NCI-H2171 treated with DMSO at 0.1 percent for 48 hours (cell line): ENCODE measurements at regions not wholly inside any gene's neighbourhood (a gene's known extent, or its start where the extent isn't known, plus 50 kb on each side); places are given as distances from the start of the nearest gene placed in this dataset.

Experiments
- DNase-seq: peaks from one replicate; lab custom pipeline; 2025; lab: John Stamatoyannopoulos, UW

- DNase-seq: peak; percentile 44
These were observed 85.3 kb upstream of the FYN start for GRCh38 chr6:111958534-111958933.

DNA sequence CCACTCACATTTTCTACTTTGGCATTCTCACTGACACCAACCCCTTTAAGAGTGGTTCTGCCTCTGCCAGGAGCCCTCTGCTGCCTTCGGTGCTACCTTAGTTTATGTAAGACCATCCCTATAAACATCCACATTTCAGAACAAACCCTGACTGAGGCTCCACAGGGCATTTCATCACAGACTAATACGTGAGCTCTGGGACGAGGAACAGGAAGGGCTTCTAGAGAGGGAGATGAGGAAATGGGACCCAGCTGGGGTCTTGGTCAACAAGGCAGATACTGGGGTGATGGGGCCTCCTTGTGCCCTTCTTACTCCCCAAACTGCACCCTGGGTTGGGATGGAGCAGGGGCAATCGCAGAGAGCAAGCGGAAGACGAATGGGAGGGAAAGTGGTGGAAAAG is 86.5 kb upstream of the FYN start:
- DNase-seq: no peak

DNA sequence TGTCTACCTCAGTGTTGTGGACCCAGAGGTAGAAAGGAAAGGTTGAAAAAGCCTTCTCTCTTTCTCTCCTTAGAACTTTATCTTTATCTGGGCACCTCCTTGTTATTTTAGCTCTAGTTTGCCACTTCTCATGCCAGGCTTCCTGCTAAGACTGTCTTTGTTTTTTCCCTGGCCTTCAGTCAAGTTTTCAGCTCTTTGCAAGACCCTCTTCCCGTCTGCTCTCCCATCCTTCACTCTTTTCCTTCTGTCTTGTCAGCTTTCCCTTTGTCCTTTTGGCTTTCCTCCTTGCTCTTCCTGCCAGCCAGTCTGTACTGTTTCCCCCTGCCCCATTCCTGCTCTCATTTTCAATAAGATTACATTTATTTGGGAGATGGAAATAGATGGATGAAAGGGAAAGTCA is 86.8 kb upstream of the CCN6 start:
- DNase-seq: no peak

DNA sequence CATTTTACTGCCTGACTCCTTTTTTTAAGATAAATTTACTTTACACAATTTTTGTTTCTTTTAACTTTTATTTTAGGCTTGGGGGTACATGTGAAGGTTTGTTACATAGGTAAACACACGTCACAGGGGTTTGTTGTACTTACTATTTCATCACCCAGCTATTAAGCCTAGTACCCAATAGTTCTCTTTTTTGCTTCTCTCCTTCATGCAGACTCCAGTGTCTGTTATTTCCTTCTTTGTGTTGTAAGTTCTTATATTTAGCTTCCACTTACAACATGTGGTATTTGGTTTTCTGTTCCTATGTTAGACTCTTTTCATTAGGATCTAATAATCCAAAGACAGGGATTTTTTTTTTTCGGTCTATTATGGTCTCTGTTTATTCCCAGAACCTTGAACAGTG is 83.5 kb upstream of the CCN6 start:
- no peak for DNase-seq

DNA sequence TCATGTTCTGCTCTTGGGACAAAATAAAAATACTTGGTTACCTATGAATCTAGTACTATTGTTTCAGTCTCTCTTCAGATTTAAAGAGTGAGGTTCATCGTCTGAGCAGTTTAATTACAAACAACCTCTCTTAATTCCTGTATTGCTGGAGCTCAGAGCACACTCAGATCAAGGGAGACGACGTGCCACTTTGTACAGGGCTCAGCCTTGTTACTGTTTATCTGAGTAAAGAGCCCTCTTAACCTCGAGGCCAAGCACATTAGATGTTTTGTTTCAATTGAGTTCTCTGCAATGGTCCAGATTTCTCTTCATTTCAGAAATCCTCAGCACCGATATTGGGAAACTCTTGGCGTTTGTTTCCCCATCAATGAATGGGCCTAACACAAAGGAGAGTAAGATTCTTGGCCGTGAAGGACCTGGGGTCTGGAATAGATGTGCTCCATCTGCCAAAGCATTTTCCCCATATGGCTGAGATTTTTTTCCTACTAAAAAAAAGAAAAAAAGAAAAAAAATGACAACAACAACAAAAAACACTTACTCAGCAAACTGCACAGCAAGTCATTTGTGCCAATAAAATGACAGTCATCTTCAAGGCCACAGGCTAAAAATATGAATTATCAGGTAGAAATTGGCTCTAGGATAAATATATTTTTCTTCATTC is 82.6 kb upstream of the CCN6 start:
- DNase-seq: peak; percentile 90

- DNase-seq: no peak
These were observed 81.9 kb upstream of the CCN6 start for GRCh38 chr6:111971866-111972532.

- no peak for DNase-seq
These were observed 81.2 kb upstream of the CCN6 start for GRCh38 chr6:111972745-111973117.

- DNase-seq: peak; percentile 32
These were observed 80.7 kb upstream of the CCN6 start for GRCh38 chr6:111973118-111973761.

DNA sequence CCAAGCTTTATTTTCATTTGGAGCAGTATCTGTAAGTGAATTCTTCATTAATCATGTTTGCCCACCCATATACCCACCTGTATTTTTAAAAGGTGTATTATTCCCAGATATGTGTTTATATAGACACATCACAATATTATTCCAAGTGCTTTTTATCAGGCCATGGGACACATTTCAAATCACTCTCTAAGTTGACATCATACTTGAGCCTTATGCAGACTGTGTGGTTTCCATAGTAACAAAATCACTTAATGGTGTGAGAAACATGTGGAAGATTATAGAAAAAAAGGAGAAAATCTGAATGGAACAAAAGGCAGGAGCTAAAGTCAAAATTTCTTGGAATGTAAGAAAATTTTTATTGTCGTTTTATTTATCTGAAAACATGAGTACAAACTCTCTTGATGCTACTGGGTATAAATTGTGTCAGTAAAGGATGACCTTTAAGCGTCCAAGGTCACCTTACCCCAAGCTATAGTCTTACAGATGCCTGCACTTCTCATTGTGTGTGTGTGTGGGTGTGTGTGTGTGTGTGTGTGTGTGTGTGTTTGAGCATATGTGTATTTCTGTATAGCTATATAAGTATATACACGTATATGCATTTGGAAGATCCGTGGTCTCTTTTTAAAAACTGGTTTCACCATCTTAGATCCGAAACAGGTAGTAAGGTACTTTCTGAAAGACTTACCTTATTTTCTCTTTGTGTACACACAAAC is 79.8 kb upstream of the CCN6 start:
- DNase-seq: peak; percentile 36

DNA sequence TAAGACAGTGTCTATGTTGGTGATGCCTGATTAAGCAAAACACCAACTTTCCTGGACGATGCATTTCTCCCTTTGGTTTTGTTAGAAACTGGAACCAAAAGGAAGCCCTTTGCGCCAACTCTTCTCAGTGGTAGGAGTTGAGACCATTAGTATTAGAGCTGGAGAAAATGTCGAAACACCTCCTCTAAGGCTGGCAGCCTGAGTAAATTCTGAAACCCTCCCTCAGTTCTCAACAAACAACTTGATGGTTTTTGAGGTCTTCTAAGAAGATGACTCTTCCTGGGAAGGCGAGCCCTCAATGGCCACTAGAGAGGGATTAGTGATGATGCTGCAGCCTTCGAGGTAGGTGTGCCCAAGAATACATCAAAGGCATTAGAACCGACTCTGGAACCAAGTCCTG is 78.4 kb upstream of the CCN6 start:
- DNase-seq: no peak

- DNase-seq: no peak
These were observed 77.8 kb upstream of the CCN6 start for GRCh38 chr6:111976139-111976538.

- DNase-seq: no peak
These were observed 75.3 kb upstream of the CCN6 start for GRCh38 chr6:111978532-111979149.

DNA sequence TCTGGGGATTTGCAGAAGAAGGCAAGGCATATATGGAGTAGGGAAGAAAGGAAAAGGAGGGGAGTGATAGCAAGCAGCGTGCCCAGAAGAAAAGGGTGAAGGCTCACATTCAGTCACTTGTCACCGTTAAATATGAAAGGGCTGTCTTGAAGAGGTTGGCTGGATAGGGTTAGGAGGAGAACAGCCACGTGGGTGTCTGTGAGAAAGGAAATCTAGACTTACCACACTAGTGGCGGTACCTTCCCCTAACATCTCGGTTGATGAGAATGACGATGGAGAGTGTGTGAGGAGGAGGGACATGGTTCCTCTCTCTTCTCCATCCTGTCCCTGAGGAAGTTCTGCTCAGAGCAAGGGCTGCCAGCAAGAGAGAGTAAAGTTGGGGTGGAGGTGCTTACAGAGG is 74.3 kb upstream of the CCN6 start:
- no peak for DNase-seq

- DNase-seq: no peak
These were observed 73.8 kb upstream of the CCN6 start for GRCh38 chr6:111980143-111980542.

GRCh38 chr6:111980971-111981840 is 72.7 kb upstream of the CCN6 start:
- no peak for DNase-seq

GRCh38 chr6:111982681-111983080 is 71.2 kb upstream of the CCN6 start:
- DNase-seq: no peak

GRCh38 chr6:111983193-111983592 is 70.7 kb upstream of the CCN6 start:
- DNase-seq: no peak

DNA sequence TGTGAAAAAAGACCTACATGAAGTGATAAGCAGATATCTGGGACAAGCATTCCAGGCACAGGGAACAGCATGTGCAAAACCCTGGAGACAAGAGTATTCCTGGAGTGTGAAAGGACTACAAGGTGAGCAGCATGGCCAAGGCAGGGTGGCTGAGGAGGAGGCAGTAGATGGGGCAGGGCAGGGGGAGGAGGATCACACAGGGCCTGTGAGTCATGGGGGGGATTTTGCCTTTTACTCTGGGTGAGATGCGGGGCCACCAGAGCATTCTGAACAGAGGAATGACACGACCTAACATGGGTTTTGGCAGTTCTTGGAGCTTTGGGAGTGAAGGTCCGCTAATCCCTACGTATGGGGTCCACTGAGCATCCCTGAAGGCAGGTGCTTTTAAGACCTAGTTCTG is 69.8 kb upstream of the CCN6 start:
- DNase-seq: no peak

DNA sequence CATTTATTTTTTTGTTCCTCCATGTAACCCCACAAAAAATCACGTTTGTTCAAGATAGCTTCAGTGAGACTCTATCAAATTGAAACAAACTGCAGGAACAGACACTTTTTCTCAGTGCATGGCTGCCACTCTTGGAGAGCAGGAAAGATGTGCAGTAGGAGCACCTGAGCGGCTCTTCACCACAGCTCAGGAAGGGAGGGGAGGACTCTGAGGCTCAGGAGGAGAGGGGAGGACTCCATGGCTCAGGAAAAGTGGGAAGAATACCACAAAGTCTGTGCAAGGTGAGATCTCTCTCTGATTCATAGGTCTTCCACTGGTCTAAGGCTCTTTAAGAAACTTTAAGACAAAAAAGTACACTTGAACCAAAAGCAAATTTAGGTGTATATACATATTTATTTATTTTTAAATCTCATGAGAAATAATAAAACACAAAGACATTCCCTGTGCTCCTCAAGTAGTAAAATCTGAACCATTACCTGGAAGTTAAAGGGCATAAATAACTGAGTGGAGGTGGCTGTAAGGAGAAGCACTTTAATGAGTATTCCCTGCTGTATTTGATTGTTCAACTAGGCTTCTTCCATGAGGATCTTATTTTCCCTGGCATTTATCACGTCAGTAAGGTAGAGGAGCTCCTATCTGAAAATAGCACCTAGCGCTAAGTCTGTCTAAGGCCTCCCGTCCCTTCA is 69.2 kb upstream of the CCN6 start:
- no peak for DNase-seq

GRCh38 chr6:111985202-111985731 is 68.6 kb upstream of the CCN6 start:
- DNase-seq: no peak

- DNase-seq: no peak
These were observed 67.3 kb upstream of the CCN6 start for GRCh38 chr6:111986651-111987050.
